SK-N-SH (cell line): ENCODE measurements at regions not wholly inside any gene's neighbourhood (a gene's known extent, or its start where the extent isn't known, plus 50 kb on each side); places are given as distances from the start of the nearest gene placed in this dataset.
"Not testable (repeated sequence)": the region's sequence is repeated elsewhere in the genome, so short reads cannot be mapped to it uniquely, and the experiment has no call there.

Experiments used
- CTCF ChIA-PET: fragments of 300-600, 350-600 bp; formaldehyde crosslinking; extraction: SDS; loops from one replicate; lab custom pipeline; 2021; lab: Yijun Ruan, JAX
- POLR2A ChIA-PET: fragments of 350-600 bp; sonication (Branson Sonifier 250); formaldehyde crosslinking; extraction: SDS; loops from one replicate; lab custom pipeline; 2020; ENCODE audit warnings: antibody characterized with exemption, inconsistent platforms; lab: Yijun Ruan, JAX
- DNase-seq: peaks from one replicate; pipeline ENCODE4 v3.0.0; 2012
- H2AFZ ChIP-seq: fragments of 200-600 bp; sonication (generic); 2 replicates; pipeline ENCODE4 v1.8.1; 2016; ENCODE audit warnings: antibody characterized with exemption, mild to moderate bottlenecking, low read depth
- H3F3A ChIP-seq: fragments of 200-600 bp; sonication (generic); replicated peaks from 2 replicates; pipeline ENCODE3; 2016; ENCODE audit warnings: antibody characterized with exemption, mild to moderate bottlenecking; ENCODE audit not compliant: insufficient read depth
- H3K27ac ChIP-seq, 2 experiments: fragments of 200-500 bp in 1 of 2; fragments of 200-600 bp in 1 of 2; sonication (Bioruptor generic) in 1 of 2; sonication (generic), shearing (Covaris generic) in 1 of 2; 2 replicates each; pipeline versions ENCODE4 v1.5.1 to v1.6.1; 2014 to 2016; ENCODE audit warnings: low read depth in 2 of 2, inconsistent platforms in 1 of 2, low read length in 1 of 2, mild to moderate bottlenecking in 1 of 2, mixed read lengths in 1 of 2
- H3K27me3 ChIP-seq: fragments of 200-600 bp; sonication (generic), shearing (Covaris generic); 2 replicates; pipeline ENCODE4 v1.6.1; 2016; ENCODE audit warnings: mixed run types; ENCODE audit not compliant: insufficient read depth
- H3K36me3 ChIP-seq, 2 experiments: fragments of 200-500 bp in 1 of 2; fragments of 200-600 bp in 1 of 2; sonication (Bioruptor generic) in 1 of 2; sonication (generic) in 1 of 2; replicated peaks in 1 of 2; 2 replicates each; pipeline versions ENCODE3 to v1.5.1; 2014 to 2016; ENCODE audit warnings: low read length in 1 of 2, mild to moderate bottlenecking in 1 of 2; ENCODE audit not compliant: insufficient read depth in 2 of 2, control insufficient read depth in 1 of 2
- H3K4me1 ChIP-seq, 2 experiments: fragments of 200-500 bp in 1 of 2; fragments of 200-600 bp in 1 of 2; sonication (Bioruptor generic) in 1 of 2; sonication (generic), shearing (Covaris generic) in 1 of 2; 2 replicates each; pipeline versions ENCODE4 v1.5.1 to v1.6.1; 2014 to 2016; ENCODE audit warnings: low read depth in 1 of 2, low read length in 1 of 2, mixed run types in 1 of 2; ENCODE audit not compliant: insufficient read depth in 2 of 2, control insufficient read depth in 1 of 2
- H3K4me2 ChIP-seq: fragments of 200-600 bp; sonication (generic), shearing (Covaris generic); 2 replicates; pipeline ENCODE4 v1.6.1; 2017; ENCODE audit warnings: mixed run types
- H3K4me3 ChIP-seq, 2 experiments: fragments of 200-500 bp in 1 of 2; fragments of 200-600 bp in 1 of 2; sonication (Bioruptor generic) in 1 of 2; sonication (generic), shearing (Covaris generic) in 1 of 2; 2 replicates each; pipeline versions ENCODE4 v1.5.1 to v1.8.1; 2014 to 2016; ENCODE audit warnings: low read depth in 2 of 2, inconsistent platforms in 1 of 2, low read length in 1 of 2, mild to moderate bottlenecking in 1 of 2, mixed read lengths in 1 of 2, moderate library complexity in 1 of 2
- H3K79me2 ChIP-seq: fragments of 200-600 bp; sonication (generic); 2 replicates; pipeline ENCODE4 v1.8.1; 2017; ENCODE audit warnings: mild to moderate bottlenecking; ENCODE audit not compliant: insufficient read depth
- H3K9ac ChIP-seq: fragments of 200-600 bp; sonication (generic); 2 replicates; pipeline ENCODE4 v1.6.1; 2017; ENCODE audit warnings: mixed run types
- H3K9me2 ChIP-seq: fragments of 200-600 bp; sonication (generic); 2 replicates; pipeline ENCODE4 v1.6.1; 2017; ENCODE audit warnings: mixed run types
- H3K9me3 ChIP-seq: fragments of 200-600 bp; sonication (generic); 2 replicates; pipeline ENCODE4 v1.6.1; 2017; ENCODE audit warnings: mixed run types, mild to moderate bottlenecking, moderate library complexity
- H4K20me1 ChIP-seq: fragments of 200-600 bp; sonication (generic); 2 replicates; pipeline ENCODE4 v1.6.1; 2017; ENCODE audit warnings: mild to moderate bottlenecking, mixed run types; ENCODE audit not compliant: insufficient read depth
- CHD2 ChIP-seq: fragments of 150-350 bp; IDR thresholded peaks from 2 replicates; pipeline ENCODE4 v1.6.1; 2018; ENCODE audit warnings: low read length; ENCODE audit not compliant: partially characterized antibody
- CTCF ChIP-seq: fragments of 200-600 bp; sonication (generic); IDR thresholded peaks from 2 replicates; pipeline ENCODE4 v1.6.1; 2017; ENCODE audit warnings: antibody characterized with exemption, mild to moderate bottlenecking, moderate library complexity
- ELF1 ChIP-seq: IDR thresholded peaks from 2 replicates; pipeline ENCODE4 v1.4.0; 2012
- FOXJ3 ChIP-seq: sonication (generic); formaldehyde crosslinking; IDR thresholded peaks from 2 replicates; pipeline ENCODE4 v1.5.1; 2020; ENCODE audit warnings: mild to moderate bottlenecking, missing genetic modification reagents
- GABPA ChIP-seq: IDR thresholded peaks from 2 replicates; pipeline ENCODE4 v1.4.0; 2012; ENCODE audit warnings: low read depth, mild to moderate bottlenecking
- GATA2 ChIP-seq: sonication (generic); formaldehyde crosslinking; IDR thresholded peaks from 2 replicates; pipeline ENCODE4 v1.5.0; 2020; ENCODE audit warnings: mild to moderate bottlenecking, missing genetic modification reagents
- IRF3 ChIP-seq: fragments of 150-350 bp; IDR thresholded peaks from 2 replicates; pipeline ENCODE4 v1.6.1; 2016; ENCODE audit warnings: mild to moderate bottlenecking, low read depth, low read length
- JUND ChIP-seq: IDR thresholded peaks from 2 replicates; pipeline ENCODE4 v1.4.0; 2012
- MAX ChIP-seq: IDR thresholded peaks from 2 replicates; pipeline ENCODE4 v1.4.0; 2012; ENCODE audit warnings: low read depth
- NFIC ChIP-seq: IDR thresholded peaks from 2 replicates; pipeline ENCODE4 v1.4.0; 2012; ENCODE audit warnings: borderline replicate concordance
- PBX3 ChIP-seq: IDR thresholded peaks from 2 replicates; pipeline ENCODE4; 2012
- POLR2AphosphoS5 ChIP-seq: IDR thresholded peaks from 2 replicates; pipeline ENCODE4 v1.6.1; 2012; ENCODE audit warnings: low read depth, low read length
- RAD21 ChIP-seq: IDR thresholded peaks from 2 replicates; pipeline ENCODE4 v1.6.1; 2012; ENCODE audit warnings: mild to moderate bottlenecking, low read length
- RXRA ChIP-seq: IDR thresholded peaks from 2 replicates; pipeline ENCODE4 v1.4.0; 2012; ENCODE audit warnings: low read depth, mild to moderate bottlenecking, borderline replicate concordance
- SMC3 ChIP-seq: IDR thresholded peaks from 2 replicates; pipeline ENCODE4 v1.6.1; 2012; ENCODE audit warnings: low read depth, low read length, improper control_type of control experiment
- TCF12 ChIP-seq: IDR thresholded peaks from 2 replicates; pipeline ENCODE4 v1.4.0; 2012
- TEAD4 ChIP-seq: IDR thresholded peaks from 2 replicates; pipeline ENCODE4 v1.4.0; 2012; ENCODE audit warnings: mild to moderate bottlenecking, borderline replicate concordance; ENCODE audit not compliant: insufficient read depth
- YY1 ChIP-seq: IDR thresholded peaks from 2 replicates; pipeline ENCODE4 v1.4.0; 2012; ENCODE audit warnings: low read depth, mild to moderate bottlenecking
- WGBS: methylation state at CpG from one replicate; pipeline ENCODE4 v1.1.6; 2017; ENCODE audit warnings: low lambda C conversion rate; 5-methylcytosine and 5-hydroxymethylcytosine counted together

GRCh38 chr11:31953803-31954327, 137.0 kb upstream of the RCN1 start:
- Histone ChIP-seq H3K36me3 (no peaks in the 10 kb centered on the region), H3K9me2 (no peaks in the 10 kb centered on the region), H3K27ac (no peak overlapping the region), H3K79me2 (no peaks in the 10 kb centered on the region), H4K20me1 (no peaks in the 10 kb centered on the region), H3K9ac (no peak overlapping the region), H3K9me3 (no peaks in the 10 kb centered on the region), H3K4me1 (no peaks in the 10 kb centered on the region; a peak in 1 of 4 replicates), H3K27me3 (peaks cover 8% of the 10 kb centered on the region; the same call in 1 of the 2 replicates), H3K4me2 (no peak overlapping the region), H3K4me3 (no peak overlapping the region), H3F3A (no peaks in the 10 kb centered on the region), H2AFZ (no peak overlapping the region)
- no peak for DNase-seq
- ChIA-PET CTCF (interaction anchor here (0.6 kb wide), 1 partner anchor 604 kb away, joined by 3 read pairs; no protein-coding TSS in a partner anchor), POLR2A (no interaction called here)
- 29% methylated on average over 6 of the region's 6 CpGs for WGBS
- TF ChIP-seq TEAD4 (no peak), JUND (no peak), SMC3 (no peak), CHD2 (no peak), YY1 (no peak), ELF1 (no peak), FOXJ3 (no peak), MAX (no peak), GATA2 (CRISPR knock-in tag) (no peak), PBX3 (no peak), POLR2AphosphoS5 (no peak), TCF12 (no peak), NFIC (no peak), RXRA (no peak), IRF3 (no peak), RAD21 (no peak), GABPA (no peak), CTCF (no peak)

- H3K4me3 ChIP-seq, H3K27ac ChIP-seq, H3K9me3 ChIP-seq, H3K9ac ChIP-seq, H4K20me1 ChIP-seq, H3K4me2 ChIP-seq, H3K36me3 ChIP-seq, H3F3A ChIP-seq, H3K27me3 ChIP-seq, H3K79me2 ChIP-seq, CTCF ChIA-PET, H3K9me2 ChIP-seq, POLR2A ChIA-PET, DNase-seq, H2AFZ ChIP-seq, H3K4me1 ChIP-seq: not testable (repeated sequence)
Measured at GRCh38 chr11:31949733-31950200, 138.6 kb upstream of the PAX6 start.
